CD4-positive, alpha-beta T cell (primary cell): ENCODE measurements at regions not wholly inside any gene's neighbourhood (a gene's known extent, or its start where the extent isn't known, plus 50 kb on each side); places are given as distances from the start of the nearest gene placed in this dataset.

Experiments used
- ATAC-seq: fragments of 200-7000 bp; cut with Tn5 transposase; one replicate; pipeline ENCODE4 v1.10.0; 2022; ENCODE audit warnings: mild to moderate bottlenecking; ENCODE audit not compliant: poor library complexity
- CTCF ChIA-PET: fragments of 350-600 bp; sonication (Branson Sonifier 250); formaldehyde crosslinking; loops from one replicate; lab custom pipeline; 2021; ENCODE audit warnings: antibody characterized with exemption, inconsistent platforms; lab: Charles Lee
- POLR2A ChIA-PET: fragments of 350-600 bp; sonication (Branson Sonifier 250); formaldehyde crosslinking; loops from one replicate; lab custom pipeline; 2021; ENCODE audit warnings: antibody characterized with exemption, inconsistent platforms; lab: Charles Lee
- DNase-seq, 14 experiments: peaks; one replicate each; pipeline ENCODE4 v3.0.0-alpha.2; 2013 to 2020; ENCODE audit warnings: mixed read lengths in 2 of 14
- H3K27ac ChIP-seq, 2 donors: one replicate each; pipeline versions ENCODE4 v1.5.1 to v1.7.0; 2013; ENCODE audit warnings: low read length in 2 of 2, low read depth in 1 of 2, mild to moderate bottlenecking in 1 of 2
- H3K27me3 ChIP-seq, 2 experiments: 1 replicate in 1 of 2; 2 replicates in 1 of 2; pipeline versions ENCODE4 v1.6.1 to v1.7.0; 2013; ENCODE audit warnings: low read length in 2 of 2, control low read depth in 1 of 2, mild to moderate bottlenecking in 1 of 2, moderate library complexity in 1 of 2; ENCODE audit not compliant: insufficient read depth in 2 of 2, control insufficient read depth in 1 of 2
- H3K36me3 ChIP-seq: one replicate; pipeline ENCODE4 v1.6.1; 2013; ENCODE audit warnings: low read length, control low read depth; ENCODE audit not compliant: insufficient read depth
- H3K4me1 ChIP-seq: one replicate; pipeline ENCODE4 v1.6.1; 2013; ENCODE audit warnings: low read length, control low read depth; ENCODE audit not compliant: insufficient read depth
- H3K4me3 ChIP-seq: one replicate; pipeline ENCODE4 v1.5.1; 2013; ENCODE audit warnings: mild to moderate bottlenecking, low read length, moderate library complexity
- H3K9me3 ChIP-seq, 2 experiments: 1 replicate in 1 of 2; 2 replicates in 1 of 2; pipeline versions ENCODE4 v1.6.1 to v1.7.0; 2013; ENCODE audit warnings: low read length in 2 of 2, mild to moderate bottlenecking in 2 of 2, control low read depth in 1 of 2, moderate library complexity in 1 of 2; ENCODE audit not compliant: control insufficient read depth in 1 of 2, insufficient read depth in 1 of 2
- H3K27ac Mint-ChIP-seq: one replicate; pipeline ENCODE4 v1.8.0; 2020; ENCODE audit warnings: mixed read lengths
- H3K27me3 Mint-ChIP-seq: one replicate; pipeline ENCODE4 v1.8.0; 2021; ENCODE audit warnings: mixed read lengths
- H3K36me3 Mint-ChIP-seq: one replicate; pipeline ENCODE4 v1.8.0; 2021; ENCODE audit warnings: low read depth, mixed read lengths
- H3K4me1 Mint-ChIP-seq: one replicate; pipeline ENCODE4 v1.8.0; 2021; ENCODE audit warnings: low read depth, mixed read lengths
- H3K4me3 Mint-ChIP-seq: one replicate; pipeline ENCODE4 v1.8.0; 2020; ENCODE audit warnings: mild to moderate bottlenecking, mixed read lengths
- H3K9me3 Mint-ChIP-seq: one replicate; pipeline ENCODE4 v1.8.0; 2020; ENCODE audit warnings: mixed read lengths
- CTCF ChIP-seq: fragments of 200-600 bp; IDR thresholded peaks from one replicate; pipeline ENCODE4 v1.8.0; 2022; ENCODE audit warnings: antibody characterized with exemption, mild to moderate bottlenecking
- intact Hi-C, 2 experiments: fragments of 100-400 bp; cut with DNase I in 1 of 2; cut with micrococcal nuclease in 1 of 2; formaldehyde crosslinking; loops; one replicate each; pipeline versions ENCODE4 v1.15.1 to v1.9.0; 2023 to 2025; cut with DNase I, micrococcal nuclease

DNA sequence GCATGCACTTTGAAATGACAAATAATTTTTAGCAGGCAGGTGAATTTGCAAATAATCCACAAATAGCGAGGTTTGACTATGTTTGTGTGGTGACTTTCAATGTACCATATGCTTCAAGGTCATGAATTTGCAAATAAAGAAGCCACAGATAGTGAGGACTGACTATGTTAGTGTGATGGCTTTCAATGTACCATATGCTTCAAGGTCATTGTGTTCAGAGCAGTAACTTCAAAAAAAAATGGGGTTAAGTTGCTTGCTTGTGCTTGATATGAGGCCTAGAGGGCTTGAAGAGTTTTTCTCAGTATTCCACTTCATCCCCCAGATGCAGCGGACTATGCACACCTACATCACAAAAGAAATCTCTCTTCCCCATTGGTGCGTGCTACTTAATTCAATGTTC, 602.9 kb upstream of the LRRTM4 start:
- no peaks in the 10 kb centered on the region for H3K4me1 ChIP-seq
- peaks cover 11% of the 10 kb centered on the region for H3K9me3 Mint-ChIP-seq
- H3K27ac ChIP-seq: no peak overlapping the region
- ATAC-seq: no peak
- DNase-seq: no peak
- H3K27me3 ChIP-seq: no peaks in the 10 kb centered on the region
- no peaks in the 10 kb centered on the region for H3K4me1 Mint-ChIP-seq
- no peaks in the 10 kb centered on the region for H3K36me3 Mint-ChIP-seq
- no peak overlapping the region for H3K4me3 Mint-ChIP-seq
- no peak overlapping the region for H3K4me3 ChIP-seq
- ChIA-PET POLR2A (no interaction called here), CTCF (no interaction called here)
- TF ChIP-seq CTCF: no peak
- H3K27me3 Mint-ChIP-seq: no peaks in the 10 kb centered on the region
- H3K27ac Mint-ChIP-seq: no peak overlapping the region
- H3K36me3 ChIP-seq: no peaks in the 10 kb centered on the region
- no peaks in the 10 kb centered on the region for H3K9me3 ChIP-seq
- intact Hi-C loops: no loop called here

- Mint-ChIP-seq H3K36me3 (no peaks in the 10 kb centered on the region), H3K4me1 (no peaks in the 10 kb centered on the region), H3K27me3 (no peaks in the 10 kb centered on the region), H3K9me3 (peaks cover 4% of the 10 kb centered on the region), H3K4me3 (no peak overlapping the region), H3K27ac (no peak overlapping the region)
- ATAC-seq (no peak), DNase-seq (no peak)
- POLR2A ChIA-PET: no interaction called here
- TF ChIP-seq CTCF: no peak
- no peaks in the 10 kb centered on the region for H3K27me3 ChIP-seq
- CTCF ChIA-PET: no interaction called here
- no peak overlapping the region for H3K27ac ChIP-seq
- H3K4me3 ChIP-seq: no peak overlapping the region
- H3K9me3 ChIP-seq: no peaks in the 10 kb centered on the region
- H3K36me3 ChIP-seq: no peaks in the 10 kb centered on the region
- H3K4me1 ChIP-seq: no peaks in the 10 kb centered on the region
- intact Hi-C loops: no loop called here
Observed at GRCh38 chr2:78127424-78127823, 605.2 kb upstream of the LRRTM4 start.

GRCh38 chr2:78132391-78133370, 610.5 kb upstream of the LRRTM4 start:
- ATAC-seq: no peak
- no peak for DNase-seq
- no peak overlapping the region for H3K27ac Mint-ChIP-seq
- H3K36me3 Mint-ChIP-seq: no peaks in the 10 kb centered on the region
- Histone ChIP-seq H3K27ac (no peak overlapping the region), H3K9me3 (peaks cover 0 to 2% of the 10 kb centered on the region in 2 experiments), H3K4me1 (no peaks in the 10 kb centered on the region), H3K36me3 (no peaks in the 10 kb centered on the region), H3K4me3 (no peak overlapping the region), H3K27me3 (no peaks in the 10 kb centered on the region)
- POLR2A ChIA-PET: no interaction called here
- no peak overlapping the region for H3K4me3 Mint-ChIP-seq
- H3K9me3 Mint-ChIP-seq: peaks cover 10% of the 10 kb centered on the region
- CTCF ChIA-PET: no interaction called here
- TF ChIP-seq CTCF: no peak
- intact Hi-C loops: no loop called here
- no peaks in the 10 kb centered on the region for H3K27me3 Mint-ChIP-seq
- no peaks in the 10 kb centered on the region for H3K4me1 Mint-ChIP-seq
